ENCODE measurements at regions not wholly inside any gene's neighbourhood (a gene's known extent, or its start where the extent isn't known, plus 50 kb on each side); places are given as distances from the start of the nearest gene placed in this dataset.

GRCh38 chr2:65896446-65896845 is 464.0 kb upstream of the SPRED2 start:
- TF ChIP-seq POLR2A (IDR thresholded peaks at IDR 0.05): no peak
- no peak for TF ChIP-seq CTCF (IDR thresholded peaks at IDR 0.05)
